Spleen (tissue), 7 donors: ENCODE measurements at regions not wholly inside any gene's neighbourhood (a gene's known extent, or its start where the extent isn't known, plus 50 kb on each side); places are given as distances from the start of the nearest gene placed in this dataset.

ENCODE experiments used
- POLR2AphosphoS5 ChIP-seq, 3 donors: sonication (generic); formaldehyde crosslinking; IDR thresholded peaks; one replicate each; pipeline ENCODE4 v1.5.1; 2017; ENCODE audit warnings: antibody characterized with exemption in 3 of 3
- TF ChIP-seq, protein P1 (sequence below), 11 experiments: fragments of 200-600 bp in 7 of 11; fragments of 450-650 bp in 4 of 11; sonication (generic) in 4 of 11; IDR thresholded peaks in 8 of 11; conservative IDR thresholded peaks in 3 of 11; 1 replicate in 7 of 11; 2 replicates in 4 of 11; pipeline versions ENCODE4 v1.4.0 to v1.8.0; 2016 to 2021; ENCODE audit warnings: antibody characterized with exemption in 11 of 11, inconsistent platforms in 4 of 11, mild to moderate bottlenecking in 1 of 11
- donor health status: DM: no; HTN: no; CAD: no; lungs with moderate emphysema.
- donor health status: DM: no; HTN: no; CAD: no.
- donor health status: DM: no; HTN: no; CAD: no.

DNA sequence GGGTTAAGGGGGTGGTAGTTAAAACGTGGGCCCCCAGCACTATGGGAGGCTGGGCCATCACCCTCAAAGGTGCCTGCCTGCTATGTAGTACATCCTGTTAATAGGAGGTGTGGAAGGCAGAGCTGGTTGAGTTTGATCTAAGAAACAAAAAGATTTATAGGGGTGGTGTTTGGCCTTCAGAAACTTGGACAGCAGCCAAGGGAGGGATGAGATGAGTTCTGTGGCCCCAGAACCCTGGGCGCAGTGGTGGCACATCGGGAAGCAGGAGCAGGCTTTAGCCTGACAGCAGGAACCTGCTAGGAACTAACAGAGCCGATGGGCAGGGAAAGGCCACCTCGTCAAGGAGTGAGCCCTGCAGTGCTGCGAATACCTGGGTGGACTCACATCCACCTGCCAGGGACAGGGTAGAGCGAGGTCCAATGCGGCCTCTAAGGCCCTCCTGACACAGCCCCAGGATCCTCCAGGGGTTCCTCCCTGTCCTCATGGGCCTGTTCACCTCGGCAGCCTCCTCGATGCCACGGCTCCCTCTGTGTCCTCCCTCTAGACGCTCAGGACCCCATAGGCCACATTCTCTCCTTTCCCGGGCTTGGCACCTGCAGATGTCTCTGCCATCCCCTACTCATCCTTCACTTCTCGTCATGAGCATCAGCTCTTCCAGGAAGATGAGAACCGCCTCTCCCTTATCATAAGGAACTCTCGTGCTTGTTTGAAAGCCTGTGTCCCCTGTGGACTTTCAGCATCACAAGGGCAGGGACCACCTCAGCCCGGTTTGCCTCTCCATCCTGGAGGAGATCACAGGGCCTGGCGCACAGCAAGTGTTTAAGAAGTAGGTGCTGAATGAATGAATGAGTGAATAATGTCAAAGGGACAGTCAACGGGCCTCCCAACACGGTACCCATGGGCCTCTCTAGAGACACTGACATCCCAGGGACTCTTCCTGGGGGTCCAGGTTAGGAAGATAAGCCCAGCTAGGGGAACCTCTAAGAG lies 103.5 kb upstream of the TNRC6C start:
- TF ChIP-seq, protein P1, sequence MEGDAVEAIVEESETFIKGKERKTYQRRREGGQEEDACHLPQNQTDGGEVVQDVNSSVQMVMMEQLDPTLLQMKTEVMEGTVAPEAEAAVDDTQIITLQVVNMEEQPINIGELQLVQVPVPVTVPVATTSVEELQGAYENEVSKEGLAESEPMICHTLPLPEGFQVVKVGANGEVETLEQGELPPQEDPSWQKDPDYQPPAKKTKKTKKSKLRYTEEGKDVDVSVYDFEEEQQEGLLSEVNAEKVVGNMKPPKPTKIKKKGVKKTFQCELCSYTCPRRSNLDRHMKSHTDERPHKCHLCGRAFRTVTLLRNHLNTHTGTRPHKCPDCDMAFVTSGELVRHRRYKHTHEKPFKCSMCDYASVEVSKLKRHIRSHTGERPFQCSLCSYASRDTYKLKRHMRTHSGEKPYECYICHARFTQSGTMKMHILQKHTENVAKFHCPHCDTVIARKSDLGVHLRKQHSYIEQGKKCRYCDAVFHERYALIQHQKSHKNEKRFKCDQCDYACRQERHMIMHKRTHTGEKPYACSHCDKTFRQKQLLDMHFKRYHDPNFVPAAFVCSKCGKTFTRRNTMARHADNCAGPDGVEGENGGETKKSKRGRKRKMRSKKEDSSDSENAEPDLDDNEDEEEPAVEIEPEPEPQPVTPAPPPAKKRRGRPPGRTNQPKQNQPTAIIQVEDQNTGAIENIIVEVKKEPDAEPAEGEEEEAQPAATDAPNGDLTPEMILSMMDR (IDR thresholded peaks at IDR 0.05 in 8 of 11, conservative IDR thresholded peaks at IDR 0.05 in 3 of 11): no peak
- TF ChIP-seq POLR2AphosphoS5 (IDR thresholded peaks at IDR 0.05): no peak
